AG04449 (cell line): ENCODE measurements at regions not wholly inside any gene's neighbourhood (a gene's known extent, or its start where the extent isn't known, plus 50 kb on each side); places are given as distances from the start of the nearest gene placed in this dataset.

ENCODE experiments used
- CTCF ChIA-PET: fragments of 350-600 bp; formaldehyde crosslinking; extraction: SDS; loops from one replicate; lab custom pipeline; 2021; ENCODE audit warnings: antibody characterized with exemption; lab: Yijun Ruan, JAX
- POLR2A ChIA-PET: fragments of 400-600, 350-600 bp; formaldehyde crosslinking; extraction: SDS; loops from one replicate; lab custom pipeline; 2020; ENCODE audit warnings: antibody characterized with exemption, inconsistent platforms; lab: Yijun Ruan, JAX
- DNase-seq: peaks from one replicate; pipeline ENCODE4 v3.0.0-alpha.2; 2010; ENCODE audit warnings: low read depth, low spot score
- H3K4me3 ChIP-seq: 2 replicates; pipeline ENCODE4 v1.5.1; 2011; ENCODE audit warnings: low read depth, mild to moderate bottlenecking, control low read depth, low read length
- CTCF ChIP-seq: IDR thresholded peaks from one replicate; pipeline ENCODE4 v1.5.1; 2011; ENCODE audit warnings: mild to moderate bottlenecking, moderate library complexity, low read length, control low read depth, inconsistent platforms; ENCODE audit not compliant: insufficient read depth; ENCODE audit errors: missing control alignments

DNA sequence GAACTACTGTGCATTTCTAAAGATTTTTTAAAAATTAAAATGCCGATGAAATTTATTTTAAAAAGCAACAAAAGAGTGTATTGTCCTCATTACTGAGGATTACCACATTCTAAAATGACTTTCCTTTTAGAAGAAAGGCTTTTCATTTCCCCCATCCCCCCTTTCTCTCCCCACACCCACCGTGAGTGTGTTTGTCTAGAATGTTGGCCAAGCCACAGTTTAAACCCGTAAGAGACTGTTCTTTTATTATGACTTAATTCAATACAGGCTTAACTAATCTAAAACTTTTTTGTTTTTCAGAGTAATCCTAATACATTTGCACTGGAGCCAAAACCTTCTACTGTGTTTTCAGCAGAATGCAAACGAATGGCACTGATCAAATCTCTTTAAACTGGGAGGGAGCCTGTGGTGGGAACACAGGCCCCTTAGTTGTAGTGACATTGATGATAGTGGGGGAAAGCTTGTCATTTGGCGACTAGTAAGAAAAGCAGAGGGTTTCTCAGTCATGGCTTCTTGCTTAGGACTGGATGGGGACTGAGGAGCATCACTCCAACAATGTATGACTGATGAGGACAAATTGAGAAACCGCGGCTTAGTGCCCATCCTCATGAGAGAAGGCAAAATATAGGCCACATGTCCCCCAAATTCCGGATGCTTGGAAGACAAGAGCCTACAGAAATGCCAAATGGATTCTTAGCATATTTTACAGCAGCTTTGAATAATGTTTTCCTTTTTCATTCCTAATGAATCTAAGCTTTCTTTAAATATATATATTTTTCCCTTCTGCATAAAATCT lies 154.0 kb upstream of the SMIM21 start:
- ChIA-PET POLR2A (interaction anchor here (0.9 kb wide), 1 partner anchor 57 kb away, joined by 3 read pairs; no protein-coding TSS in a partner anchor), CTCF (interaction anchor here (1.0 kb wide), 1 partner anchor 14 kb away, joined by 3 read pairs; no protein-coding TSS in a partner anchor)
- DNase-seq, result no peak
- H3K4me3 ChIP-seq, result no peak overlapping the region
- TF ChIP-seq CTCF, result no peak

GRCh38 chr18:75574187-75574586 lies 146.7 kb upstream of the SMIM21 start:
- POLR2A ChIA-PET, result no interaction called here
- TF ChIP-seq CTCF, result no peak
- no peak overlapping the region for H3K4me3 ChIP-seq
- no peak for DNase-seq
- CTCF ChIA-PET, result no interaction called here

- no peak for TF ChIP-seq CTCF
- POLR2A ChIA-PET, result no interaction called here
- no peak overlapping the region for H3K4me3 ChIP-seq
- no peak for DNase-seq
- CTCF ChIA-PET, result no interaction called here
Measured at GRCh38 chr18:75563150-75563549, 135.6 kb upstream of the SMIM21 start.

- ChIA-PET CTCF (no interaction called here), POLR2A (no interaction called here)
- no peak for DNase-seq
- no peak overlapping the region for H3K4me3 ChIP-seq
- TF ChIP-seq CTCF, result no peak
Measured at GRCh38 chr18:75562216-75562615, 134.7 kb upstream of the SMIM21 start.

DNA sequence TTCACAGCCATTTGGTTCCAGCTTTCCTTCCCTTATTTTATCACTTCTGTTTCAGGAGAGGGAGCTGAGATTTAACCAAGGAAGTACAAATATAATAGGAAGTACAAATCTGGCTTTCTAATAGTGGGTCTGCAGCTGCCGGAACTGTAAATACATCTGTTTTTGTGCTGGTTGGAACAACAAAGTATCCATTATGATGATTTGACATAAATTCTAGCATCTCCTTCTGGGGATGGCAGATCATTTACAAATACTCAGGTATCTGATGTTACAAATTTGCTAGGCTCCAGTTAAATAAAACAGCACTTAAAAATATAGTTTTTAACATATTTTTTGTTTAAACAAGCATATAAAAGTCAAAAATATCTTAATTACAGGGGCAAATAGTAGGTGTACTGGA lies 131.3 kb upstream of the SMIM21 start:
- ChIA-PET POLR2A (no interaction called here), CTCF (no interaction called here)
- TF ChIP-seq CTCF, result no peak
- no peak overlapping the region for H3K4me3 ChIP-seq
- no peak for DNase-seq

GRCh38 chr18:75556841-75557240 lies 129.3 kb upstream of the SMIM21 start:
- CTCF ChIA-PET, result interaction anchor here (1.8 kb wide), 1 partner anchor 12 kb away, joined by 5 read pairs; no protein-coding TSS in a partner anchor
- H3K4me3 ChIP-seq, result no peak overlapping the region
- POLR2A ChIA-PET, result no interaction called here
- TF ChIP-seq CTCF, result no peak
- no peak for DNase-seq
